ENCODE measurements at regions not wholly inside any gene's neighbourhood (a gene's known extent, or its start where the extent isn't known, plus 50 kb on each side); places are given as distances from the start of the nearest gene placed in this dataset.
A peak's percentile ranks its signal among the peaks of the same experiment; 100 is the strongest.

GRCh38 chr10:130655313-130656186 is 519.4 kb downstream of the GLRX3 start:
- DNase-seq (ENCODE audit: low spot score) (no peak), FAIRE-seq (no peak)

GRCh38 chr10:130656187-130656575 is 520.0 kb downstream of the GLRX3 start:
- FAIRE-seq (no peak), DNase-seq (ENCODE audit: low spot score) (no peak)

DNA sequence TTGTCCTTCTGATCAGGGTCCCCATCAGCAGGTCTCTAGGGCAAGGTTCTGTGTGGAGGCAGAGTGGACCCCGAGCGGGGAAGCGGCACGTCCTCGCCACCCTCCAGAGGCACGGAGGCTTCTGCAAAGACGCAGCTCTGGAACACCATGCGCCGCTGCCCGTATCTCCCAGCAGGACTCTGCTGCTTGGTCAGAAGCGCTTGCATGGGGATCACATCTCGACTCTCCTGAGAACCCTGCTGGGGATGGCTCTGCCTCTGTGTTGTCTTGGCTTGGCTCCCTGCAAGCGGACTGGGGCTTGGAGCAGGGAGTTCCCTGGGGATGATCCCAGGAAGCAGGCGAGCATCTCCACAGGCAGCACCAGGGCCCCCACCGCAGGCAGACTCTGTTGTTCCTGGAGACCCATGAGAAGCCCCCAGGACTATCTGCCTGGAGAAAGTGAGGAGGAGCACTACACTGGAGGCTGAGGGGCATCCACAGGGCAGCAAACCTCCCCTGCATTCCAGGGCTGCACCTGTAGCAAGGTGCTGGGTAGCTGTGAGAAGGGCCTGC is 520.5 kb downstream of the GLRX3 start:
- FAIRE-seq = no peak
- no peak for DNase-seq (ENCODE audit: low spot score)

DNA sequence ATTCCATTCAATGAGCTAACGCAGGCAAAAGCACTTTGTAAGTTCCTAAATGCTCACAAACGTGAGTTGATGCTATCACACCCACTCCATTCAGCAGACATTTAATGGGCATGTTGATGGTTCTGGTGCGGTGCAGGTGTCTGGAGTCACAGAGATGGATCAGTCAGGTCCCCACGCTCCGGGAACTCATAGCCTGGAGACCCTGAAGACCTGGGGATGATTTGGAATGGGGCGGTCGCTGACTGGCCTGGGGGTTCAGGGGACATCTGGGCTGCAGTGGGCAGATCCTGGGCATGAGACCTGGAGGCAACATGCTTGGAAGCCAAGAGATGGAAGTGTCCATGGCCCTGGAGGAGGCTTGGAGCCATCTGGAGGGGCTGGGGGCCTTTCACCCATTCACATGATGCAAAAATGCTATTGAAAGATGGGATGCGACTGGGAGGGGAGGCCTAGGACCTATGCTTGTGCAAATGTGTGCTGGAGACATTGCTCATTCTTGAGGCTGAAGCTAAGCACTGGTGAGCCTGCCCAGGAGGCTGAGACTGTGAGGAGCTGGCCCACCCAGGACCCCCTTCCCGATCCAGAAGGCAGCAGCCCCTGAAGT is 522.6 kb downstream of the GLRX3 start:
- FAIRE-seq (no peak), DNase-seq (ENCODE audit: low spot score) (no peak)

DNA sequence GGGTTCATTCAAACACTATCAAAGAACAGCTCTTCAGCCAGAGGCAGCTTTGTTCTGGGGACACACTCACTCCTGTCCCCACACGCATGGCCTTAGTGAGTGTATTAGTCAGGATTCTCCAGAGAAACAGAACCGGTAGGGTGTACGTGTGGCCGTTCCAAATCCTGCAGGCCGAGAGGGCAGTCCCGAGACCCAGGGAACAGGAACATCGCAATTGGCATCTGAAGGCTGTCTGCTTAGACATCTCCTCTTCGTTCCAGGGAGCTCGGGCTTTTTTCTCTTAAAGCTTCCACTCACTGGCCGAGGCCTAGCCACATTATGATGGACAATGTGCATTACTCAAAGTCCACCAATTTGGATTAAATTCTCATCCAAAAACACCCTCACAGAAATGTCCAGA is 523.3 kb downstream of the GLRX3 start:
- no peak for FAIRE-seq

GRCh38 chr10:130660266-130660665 is 524.1 kb downstream of the GLRX3 start:
- DNase-seq (ENCODE audit: low spot score) (no peak), FAIRE-seq (no peak)

More for the DNA sequence above, 523.3 kb downstream of the GLRX3 start:
- DNase-seq (ENCODE audit: low spot score) = no peak

GRCh38 chr10:130661419-130661818 is 525.2 kb downstream of the GLRX3 start:
- no peak for FAIRE-seq
- DNase-seq (ENCODE audit: low spot score) = no peak

DNA sequence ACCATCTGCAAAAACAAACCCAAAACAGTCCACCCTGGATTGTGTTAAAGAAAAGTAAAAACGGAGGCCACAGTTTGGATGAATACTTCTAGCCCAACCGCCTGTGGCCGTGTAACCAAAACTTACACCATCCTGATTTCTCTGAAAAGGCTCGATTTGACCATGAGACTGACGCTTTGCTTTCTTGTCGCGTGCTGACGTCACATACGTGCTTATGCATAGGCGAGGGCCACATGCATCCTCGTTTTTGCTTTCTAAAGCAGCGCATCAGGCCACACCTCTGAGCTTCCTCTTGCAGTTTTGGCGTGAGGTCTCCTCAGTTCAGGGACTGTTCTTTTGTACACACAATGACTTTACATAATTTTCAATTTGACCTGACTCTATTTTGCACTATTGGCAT is 526.6 kb downstream of the GLRX3 start:
- no peak for FAIRE-seq
- DNase-seq (ENCODE audit: low spot score) = no peak

GRCh38 chr10:130664526-130664925 is 528.3 kb downstream of the GLRX3 start:
- FAIRE-seq = no peak
- no peak for DNase-seq (ENCODE audit: low spot score)

GRCh38 chr10:130666215-130666614 is 530.0 kb downstream of the GLRX3 start:
- no peak for FAIRE-seq
- DNase-seq (ENCODE audit: low spot score) = no peak

GRCh38 chr10:130686689-130687300 is 550.6 kb downstream of the GLRX3 start:
- no peak for FAIRE-seq

DNA sequence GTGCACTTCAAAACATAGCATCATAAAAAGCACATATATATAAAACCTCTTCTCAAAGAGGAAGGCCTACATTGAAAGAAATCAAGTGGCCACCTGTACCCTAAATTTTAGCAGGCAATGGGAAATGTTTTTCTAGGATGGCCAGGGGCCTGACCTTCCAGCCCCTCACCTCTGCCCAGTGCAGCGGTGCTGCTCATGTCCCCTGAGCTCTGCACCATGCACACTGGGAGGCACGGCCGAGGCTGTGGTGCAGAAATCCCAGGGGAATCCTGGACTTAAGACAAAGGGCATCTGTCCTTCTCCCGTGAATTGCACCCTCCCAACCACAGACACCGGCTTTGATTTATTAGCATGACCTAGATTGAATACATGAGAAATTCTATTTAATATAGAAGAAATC is 551.4 kb downstream of the GLRX3 start:
- DNase-seq (ENCODE audit: low spot score) (no peak), FAIRE-seq (no peak)

More at GRCh38 chr10:130686689-130687300, 550.6 kb downstream of the GLRX3 start:
- peak; percentile 18 for DNase-seq (ENCODE audit: low spot score)

DNA sequence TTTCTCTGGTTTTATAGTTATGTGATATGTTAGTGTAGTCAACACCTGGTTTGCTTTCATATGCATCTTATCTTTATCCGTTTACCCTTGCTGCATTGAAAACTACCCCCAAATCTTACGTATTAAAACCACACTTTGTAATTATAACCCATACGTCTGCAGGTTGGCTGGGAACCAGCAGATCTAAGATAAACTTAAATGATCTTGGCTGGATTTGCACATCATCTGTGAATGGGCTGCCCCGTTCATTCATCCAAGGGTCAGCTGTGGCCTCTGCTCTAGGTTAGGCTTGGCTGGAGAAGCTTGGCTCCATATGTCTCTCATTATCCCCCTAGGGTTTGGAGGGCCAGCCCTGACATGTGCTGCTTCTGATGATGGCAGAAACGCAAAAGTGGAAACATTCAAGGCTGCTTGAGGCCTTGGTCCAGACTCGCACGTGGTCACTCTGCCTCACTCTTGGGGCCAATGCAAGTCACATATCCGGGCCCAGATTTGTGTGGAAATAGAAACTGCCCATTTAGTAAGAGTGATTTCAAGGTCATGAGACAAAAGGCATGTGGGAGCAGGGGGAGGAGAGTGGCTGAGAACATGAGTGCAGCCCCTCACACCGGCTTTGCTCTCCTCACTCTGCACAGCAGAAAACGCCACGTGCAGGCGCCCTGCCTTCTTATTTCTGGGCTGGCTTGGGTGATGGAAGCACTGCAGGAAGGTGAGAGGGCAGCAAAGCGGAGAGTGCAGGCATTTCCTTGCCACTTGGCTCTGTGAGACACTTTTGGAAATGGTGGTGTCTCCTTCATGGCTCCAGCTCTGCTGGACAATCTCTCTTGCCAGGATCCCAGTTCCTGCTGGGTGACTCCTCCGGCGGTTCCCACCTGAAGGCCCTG is 553.8 kb downstream of the GLRX3 start:
- FAIRE-seq (no peak), DNase-seq (ENCODE audit: low spot score) (no peak)

- FAIRE-seq = no peak
- no peak for DNase-seq (ENCODE audit: low spot score)
These were observed 555.6 kb downstream of the GLRX3 start for GRCh38 chr10:130691776-130692175.

- DNase-seq (ENCODE audit: low spot score) (no peak), FAIRE-seq (no peak)
These were observed 560.7 kb downstream of the GLRX3 start for GRCh38 chr10:130696870-130697269.

DNA sequence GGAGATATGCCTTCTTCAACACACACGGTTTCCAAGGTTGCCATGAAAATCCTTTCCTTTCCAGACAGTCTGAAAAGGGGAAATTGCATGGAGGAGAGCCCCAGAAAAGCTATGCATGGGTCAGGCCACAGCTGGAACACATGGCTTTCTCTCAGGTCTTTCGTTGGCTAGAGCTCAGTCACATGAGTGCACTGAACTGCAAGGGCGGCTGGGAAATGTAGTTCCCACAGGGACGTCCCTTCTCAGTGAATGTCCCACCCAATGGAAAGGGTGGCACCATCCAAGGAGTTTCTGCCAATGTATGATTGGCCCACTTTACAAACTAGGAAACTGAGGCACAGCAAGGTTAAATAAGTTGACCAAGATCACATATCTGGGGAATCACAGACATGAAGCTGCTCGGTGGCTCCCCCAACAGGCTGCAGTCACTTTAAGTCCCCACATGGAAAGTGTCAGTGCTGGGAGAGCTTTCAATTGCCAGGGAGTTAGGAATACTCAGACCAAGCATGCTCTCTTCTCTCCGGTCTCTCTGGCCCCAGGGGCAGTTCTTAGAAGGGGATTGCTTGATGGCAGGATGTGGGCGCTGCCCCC is 571.3 kb downstream of the GLRX3 start:
- FAIRE-seq (no peak), DNase-seq (ENCODE audit: low spot score) (no peak)

- FAIRE-seq (no peak), DNase-seq (ENCODE audit: low spot score) (no peak)
These were observed 572.4 kb downstream of the GLRX3 start for GRCh38 chr10:130708465-130709070.

- FAIRE-seq (no peak), DNase-seq (ENCODE audit: low spot score) (no peak)
These were observed 573.2 kb downstream of the GLRX3 start for GRCh38 chr10:130709415-130709814.

DNA sequence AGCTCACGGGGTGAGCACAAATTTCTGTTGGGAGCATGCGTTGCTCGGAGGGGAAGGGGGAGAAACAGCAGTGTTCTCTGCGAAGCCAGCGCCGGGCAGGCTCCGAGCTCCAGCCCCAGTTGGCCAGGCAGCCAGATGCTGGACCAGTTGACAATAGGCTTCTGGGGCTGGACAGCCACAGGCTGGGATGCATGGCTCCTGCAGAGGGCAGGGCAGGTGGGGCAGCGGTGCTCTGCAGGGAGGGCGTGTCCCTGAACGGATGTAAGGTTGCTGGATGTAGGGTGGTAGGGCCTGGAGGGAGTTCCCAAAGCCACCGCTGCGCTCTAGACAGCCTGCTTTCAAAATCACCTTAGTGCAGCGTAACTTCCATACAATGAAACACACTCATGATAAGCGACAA is 574.9 kb downstream of the GLRX3 start:
- FAIRE-seq = no peak
- DNase-seq (ENCODE audit: low spot score) = peak; percentile 6

DNA sequence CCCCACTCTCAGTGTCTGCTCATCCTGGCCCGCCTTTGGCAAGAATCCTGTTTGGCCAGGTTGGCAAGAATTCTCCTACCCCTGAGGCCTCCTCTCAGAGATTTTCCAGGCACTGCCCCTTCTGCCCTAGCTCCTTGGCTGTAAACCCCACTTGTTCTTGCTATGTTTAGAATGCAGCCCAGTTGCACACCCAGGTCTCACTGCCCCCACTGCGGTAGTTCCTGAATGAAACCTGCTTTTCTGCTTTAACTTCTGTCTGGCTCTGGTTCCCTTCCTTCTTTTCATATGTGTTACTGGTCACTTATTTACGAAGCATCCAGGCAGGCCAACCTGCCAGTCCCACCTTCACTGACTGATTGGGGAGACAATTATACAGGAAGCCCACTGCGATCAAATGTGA is 576.9 kb downstream of the GLRX3 start:
- FAIRE-seq (no peak), DNase-seq (ENCODE audit: low spot score) (no peak)
